GM19023 (cell line): ENCODE measurements at regions not wholly inside any gene's neighbourhood (a gene's known extent, or its start where the extent isn't known, plus 50 kb on each side); places are given as distances from the start of the nearest gene placed in this dataset.
A peak's percentile ranks its signal among the peaks of the same experiment; 100 is the strongest.
"Not testable (repeated sequence)": the region's sequence is repeated elsewhere in the genome, so short reads cannot be mapped to it uniquely, and the experiment has no call there.

Source experiments
- ATAC-seq: cut with Tn5 transposase; IDR thresholded peaks from one replicate; pipeline ENCODE4 v1.9.1; 2021; ENCODE audit warnings: mild to moderate bottlenecking, moderate library complexity; ENCODE audit not compliant: unreplicated experiment

DNA sequence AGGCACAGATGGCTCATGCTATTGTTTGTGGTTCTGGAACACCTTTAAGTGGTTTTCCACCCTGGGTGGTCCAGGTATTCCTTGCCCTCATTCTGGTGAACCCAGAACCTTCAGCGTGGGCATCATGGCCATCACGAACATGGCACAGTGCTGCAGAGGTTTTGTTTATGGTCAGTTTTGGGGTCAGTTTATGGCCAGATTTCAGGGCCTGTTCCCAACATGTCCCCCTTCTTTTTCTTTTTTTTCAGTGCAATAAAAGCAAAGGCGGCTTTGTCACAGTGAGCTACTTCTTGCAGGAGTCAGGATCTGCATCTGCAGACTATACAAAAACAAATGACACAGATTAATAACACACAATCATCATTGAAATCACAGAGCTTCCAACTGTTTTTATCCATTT is 1085.0 kb upstream of the ALCAM start:
- no peak for ATAC-seq

- no peak for ATAC-seq
These were observed 1080.1 kb upstream of the ALCAM start for GRCh38 chr3:104286645-104287044.

GRCh38 chr3:104291437-104291851 is 1075.3 kb upstream of the ALCAM start:
- peak; percentile 61 for ATAC-seq

GRCh38 chr3:104291878-104292277 is 1074.8 kb upstream of the ALCAM start:
- peak; percentile 35 for ATAC-seq

- no peak for ATAC-seq
These were observed 1069.1 kb upstream of the ALCAM start for GRCh38 chr3:104297617-104298016.

- ATAC-seq, result no peak
These were observed 1068.0 kb upstream of the ALCAM start for GRCh38 chr3:104298662-104299061.

DNA sequence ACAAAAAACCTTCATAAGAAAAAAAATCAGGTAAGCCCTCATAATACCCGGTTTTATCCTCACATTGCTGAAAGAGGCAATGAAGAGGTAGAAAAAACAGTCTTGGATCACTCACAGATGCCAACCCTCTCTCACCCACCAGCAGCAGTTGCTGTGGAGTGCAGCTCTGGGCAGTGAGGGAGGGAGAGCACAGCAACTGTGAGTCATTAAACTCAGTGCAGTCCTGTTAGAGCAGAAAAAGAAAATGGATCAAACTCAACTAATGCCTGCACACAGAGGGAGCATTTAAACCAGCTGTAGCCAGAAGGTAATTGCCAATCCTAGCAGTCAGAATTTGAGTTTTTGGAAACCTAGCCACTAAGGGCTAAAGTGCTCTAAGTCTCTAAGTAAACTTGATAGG is 1050.6 kb upstream of the ALCAM start:
- no peak for ATAC-seq

- ATAC-seq, result no peak
These were observed 1043.5 kb upstream of the ALCAM start for GRCh38 chr3:104323226-104323625.

DNA sequence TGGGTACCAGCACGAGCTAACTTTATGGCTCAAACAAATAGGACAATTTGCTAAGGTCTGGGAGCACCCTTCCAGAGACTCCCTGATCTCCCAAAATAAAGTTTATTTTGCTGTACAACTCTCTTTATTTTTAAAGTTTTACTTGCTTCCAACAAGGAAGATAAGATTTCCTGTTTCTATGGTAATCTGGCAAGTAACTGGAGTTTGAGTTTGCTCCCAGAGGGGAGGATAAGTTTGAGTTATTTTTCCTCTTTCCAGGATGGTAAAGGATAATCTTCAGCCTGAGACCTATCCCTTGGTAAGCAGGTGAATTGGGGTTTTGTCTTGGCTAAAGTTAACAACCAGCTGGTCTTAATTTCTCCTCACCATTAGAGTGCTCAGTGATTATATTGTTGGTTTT is 1019.4 kb upstream of the ALCAM start:
- no peak for ATAC-seq

DNA sequence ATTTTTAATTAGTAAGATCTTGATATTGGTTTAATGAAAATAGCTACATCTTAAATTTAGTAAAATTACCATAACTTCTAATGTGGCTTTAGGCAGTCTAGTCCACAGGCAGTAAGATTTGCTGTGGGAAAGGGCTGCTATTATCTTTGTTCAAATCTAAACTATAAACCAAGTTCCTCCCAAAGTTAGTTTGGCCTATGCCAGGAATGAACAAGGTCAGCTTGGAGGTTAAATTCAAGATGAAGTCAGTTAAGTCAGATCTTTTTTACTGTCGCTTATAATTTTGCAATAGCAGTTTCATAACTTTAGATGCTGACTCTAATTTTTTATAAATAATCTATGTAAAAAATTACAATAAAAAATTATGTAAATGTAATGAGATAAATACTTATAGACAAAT is 1016.9 kb upstream of the ALCAM start:
- no peak for ATAC-seq

GRCh38 chr3:104353951-104354350 is 1012.8 kb upstream of the ALCAM start:
- no peak for ATAC-seq

- no peak for ATAC-seq
These were observed 1007.2 kb upstream of the ALCAM start for GRCh38 chr3:104359546-104359945.

- no peak for ATAC-seq
These were observed 1006.7 kb upstream of the ALCAM start for GRCh38 chr3:104360038-104360437.

GRCh38 chr3:104361748-104362147 is 1005.0 kb upstream of the ALCAM start:
- ATAC-seq, result not testable (repeated sequence)

- ATAC-seq, result no peak
These were observed 1004.4 kb upstream of the ALCAM start for GRCh38 chr3:104362319-104362718.

- ATAC-seq, result no peak
These were observed 999.7 kb upstream of the ALCAM start for GRCh38 chr3:104367000-104367399.

- ATAC-seq, result no peak
These were observed 997.9 kb upstream of the ALCAM start for GRCh38 chr3:104368760-104369159.

GRCh38 chr3:104385421-104385820 is 981.3 kb upstream of the ALCAM start:
- ATAC-seq, result no peak

DNA sequence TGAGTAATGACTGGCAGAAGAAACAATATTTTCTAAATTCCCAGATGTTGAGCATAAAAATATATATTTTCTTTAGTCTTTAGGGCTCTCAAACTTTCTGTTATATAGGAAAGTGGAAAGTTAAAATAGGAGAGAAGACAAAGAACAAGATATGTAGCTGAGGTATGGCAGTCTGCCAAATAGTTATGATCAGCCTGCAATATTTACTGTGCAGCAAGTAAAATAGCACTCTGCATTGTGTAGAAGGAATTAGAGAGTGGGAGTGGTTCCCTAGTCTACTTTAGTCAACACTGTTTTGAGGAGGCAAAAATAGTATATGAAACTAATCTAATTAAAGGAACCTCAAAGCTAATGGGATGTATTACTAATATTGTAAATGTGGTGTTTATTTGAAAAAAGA is 978.1 kb upstream of the ALCAM start:
- no peak for ATAC-seq

- ATAC-seq, result no peak
These were observed 974.4 kb upstream of the ALCAM start for GRCh38 chr3:104392327-104392726.

DNA sequence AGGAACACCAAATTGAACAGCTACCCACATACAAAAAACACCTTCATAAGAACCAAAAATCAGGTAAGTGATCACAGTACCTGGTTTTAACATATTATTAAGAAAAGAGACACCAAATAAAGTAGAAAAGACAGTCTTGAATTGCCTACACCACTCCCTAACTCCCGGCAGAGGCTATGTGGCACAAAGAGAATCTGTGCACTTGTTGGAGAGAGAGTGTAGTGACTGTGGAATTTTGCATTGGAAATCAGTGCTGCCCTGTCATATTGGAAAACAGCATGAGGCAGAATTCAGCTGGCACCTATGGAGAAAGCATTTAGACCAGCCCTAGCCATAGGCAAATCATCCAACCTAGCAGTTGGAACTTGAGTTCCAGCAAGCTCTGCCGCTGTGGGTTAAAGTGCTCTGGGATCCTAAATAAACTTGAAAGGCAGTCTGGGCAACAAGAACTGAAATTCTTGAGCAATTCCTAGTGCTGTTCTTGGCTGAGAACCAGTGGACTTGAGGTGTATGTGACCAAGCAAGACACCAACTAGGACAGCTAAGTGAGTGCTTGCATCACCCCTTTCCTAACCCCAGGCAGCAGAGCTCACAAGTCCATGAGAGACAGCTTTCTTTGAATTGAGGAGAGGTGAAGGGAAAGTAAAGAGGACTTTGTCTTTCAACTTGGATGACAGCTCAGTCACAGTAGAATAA is 969.6 kb upstream of the ALCAM start:
- no peak for ATAC-seq

GRCh38 chr3:104397713-104398112 is 969.0 kb upstream of the ALCAM start:
- no peak for ATAC-seq

DNA sequence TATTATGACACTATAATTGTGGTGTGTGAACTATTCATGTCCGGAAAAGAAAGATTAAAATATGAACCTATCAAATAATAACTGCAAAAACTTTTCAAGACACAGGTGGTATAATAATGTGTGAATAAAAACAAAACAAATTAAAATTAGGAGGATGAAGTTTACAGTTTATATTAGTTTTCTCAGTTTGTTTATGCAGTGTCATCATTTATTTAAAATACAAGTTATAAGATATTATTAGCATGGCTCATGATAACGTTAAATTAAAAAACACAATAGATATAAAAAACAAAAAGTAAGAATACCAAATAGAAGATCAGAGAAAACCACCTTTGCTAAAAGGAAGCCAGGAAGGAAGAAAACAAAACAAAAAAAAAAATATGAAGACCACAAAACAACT is 963.8 kb upstream of the ALCAM start:
- no peak for ATAC-seq
